ENCODE measurements at regions not wholly inside any gene's neighbourhood (a gene's known extent, or its start where the extent isn't known, plus 50 kb on each side); places are given as distances from the start of the nearest gene placed in this dataset.
"Not testable (repeated sequence)": the region's sequence is repeated elsewhere in the genome, so short reads cannot be mapped to it uniquely, and the experiment has no call there.

- no peak for DNase-seq (ENCODE audit: low read depth)
Observed at GRCh38 chrX:138270931-138271330, 440.6 kb downstream of the FGF13 start.

GRCh38 chrX:138282598-138283150 is 428.8 kb downstream of the FGF13 start:
- not testable (repeated sequence) for DNase-seq (ENCODE audit: low read depth)

DNA sequence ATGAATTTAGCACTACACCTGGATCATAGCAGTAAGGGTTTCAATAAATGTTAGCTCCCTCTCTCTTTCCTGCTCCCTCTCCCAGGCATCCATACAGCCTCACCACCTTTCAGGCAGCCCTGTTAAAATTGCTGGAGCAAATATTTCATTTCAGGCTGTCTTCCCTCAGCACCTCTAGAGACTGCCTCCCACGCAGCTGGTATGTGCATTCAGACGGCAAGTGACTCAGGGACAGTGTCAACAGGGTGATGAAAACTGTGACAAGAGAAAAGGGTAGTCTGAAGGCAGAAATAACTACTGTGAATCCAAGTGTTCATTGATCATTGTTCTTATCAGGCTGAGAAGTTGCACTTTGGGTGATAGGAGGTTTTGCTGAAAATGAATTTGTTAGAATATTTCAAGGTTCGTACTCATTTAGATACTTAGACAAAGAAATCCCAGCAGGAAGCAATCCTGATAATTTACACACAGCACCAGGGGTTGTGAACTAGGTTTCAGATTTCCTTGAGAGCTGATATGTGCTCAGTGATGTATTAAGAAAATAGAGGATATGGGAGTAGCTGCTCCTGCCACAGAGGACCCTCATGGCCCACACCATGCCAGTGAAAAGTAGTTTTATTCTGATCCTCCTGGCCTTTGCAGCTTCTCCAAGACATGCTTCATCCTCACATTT is 424.2 kb downstream of the FGF13 start:
- no peak for DNase-seq (ENCODE audit: low read depth)

DNA sequence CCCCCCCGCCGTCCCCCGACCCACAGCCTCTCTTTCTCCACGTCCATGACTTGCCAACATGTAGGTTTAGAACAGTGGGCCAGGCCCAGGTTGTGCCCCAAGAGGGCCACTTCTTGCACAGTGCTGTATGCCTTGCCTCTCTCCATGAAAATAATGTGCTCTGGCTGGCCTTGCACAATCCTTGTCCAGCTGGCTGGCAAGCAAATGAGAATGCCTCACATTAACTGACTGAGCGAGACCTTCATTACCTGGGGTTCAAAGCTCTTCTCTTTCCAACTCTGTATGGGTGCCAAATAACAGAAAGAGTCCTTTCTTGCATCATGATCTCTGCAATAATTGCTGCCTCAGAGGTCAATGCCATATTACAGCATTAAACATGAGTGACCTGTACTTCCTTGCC is 416.6 kb downstream of the FGF13 start:
- DNase-seq (ENCODE audit: low read depth): no peak

- DNase-seq (ENCODE audit: low read depth): peak; percentile 1
Observed at GRCh38 chrX:138298268-138298667, 413.2 kb downstream of the FGF13 start.

DNA sequence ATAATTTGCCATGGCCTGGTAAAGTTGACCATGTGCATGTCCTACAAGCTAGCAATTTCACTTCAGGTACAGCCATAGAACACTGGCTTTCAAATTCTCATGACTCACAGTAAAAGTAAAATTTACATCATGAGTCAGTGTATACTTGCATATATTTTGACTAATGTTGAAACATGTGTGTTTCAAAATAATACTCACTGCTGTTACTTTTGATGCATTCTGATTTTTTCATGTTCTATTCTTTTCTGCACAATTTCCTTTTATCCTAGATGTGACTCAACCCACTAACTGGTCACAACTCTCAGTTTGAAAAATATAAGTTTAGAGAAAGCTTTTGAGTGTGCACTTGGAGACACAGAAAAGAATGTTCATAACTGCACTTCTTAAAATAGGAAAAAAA is 365.7 kb downstream of the FGF13 start:
- no peak for DNase-seq (ENCODE audit: low read depth)

GRCh38 chrX:138349351-138349750 is 362.2 kb downstream of the FGF13 start:
- DNase-seq (ENCODE audit: low read depth): no peak

- no peak for DNase-seq (ENCODE audit: low read depth)
Observed at GRCh38 chrX:138378876-138379275, 332.6 kb downstream of the FGF13 start.

DNA sequence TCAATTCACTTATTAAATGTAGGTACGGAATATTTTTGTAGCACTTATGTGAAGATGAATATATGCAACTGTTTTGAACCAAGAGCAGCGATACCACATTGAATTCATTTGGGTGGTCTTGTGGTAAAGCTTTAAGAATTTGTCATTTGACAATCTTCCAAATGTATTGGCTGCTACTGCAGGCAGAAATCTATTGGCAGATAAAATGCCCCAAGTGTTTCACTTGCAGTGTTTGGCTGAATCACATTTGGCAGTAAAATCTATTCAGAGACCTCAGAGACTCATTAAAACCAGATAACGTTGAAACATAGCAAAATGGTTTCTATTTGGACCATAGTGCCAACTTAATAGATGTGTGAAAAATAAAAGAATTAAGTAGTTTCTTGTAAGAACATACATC is 303.4 kb downstream of the FGF13 start:
- no peak for DNase-seq (ENCODE audit: low read depth)

GRCh38 chrX:138411048-138411447 is 300.5 kb downstream of the FGF13 start:
- DNase-seq (ENCODE audit: low read depth): no peak
